ENCODE measurements at regions not wholly inside any gene's neighbourhood (a gene's known extent, or its start where the extent isn't known, plus 50 kb on each side); places are given as distances from the start of the nearest gene placed in this dataset.
"Not testable (repeated sequence)": the region's sequence is repeated elsewhere in the genome, so short reads cannot be mapped to it uniquely, and the experiment has no call there.

DNA sequence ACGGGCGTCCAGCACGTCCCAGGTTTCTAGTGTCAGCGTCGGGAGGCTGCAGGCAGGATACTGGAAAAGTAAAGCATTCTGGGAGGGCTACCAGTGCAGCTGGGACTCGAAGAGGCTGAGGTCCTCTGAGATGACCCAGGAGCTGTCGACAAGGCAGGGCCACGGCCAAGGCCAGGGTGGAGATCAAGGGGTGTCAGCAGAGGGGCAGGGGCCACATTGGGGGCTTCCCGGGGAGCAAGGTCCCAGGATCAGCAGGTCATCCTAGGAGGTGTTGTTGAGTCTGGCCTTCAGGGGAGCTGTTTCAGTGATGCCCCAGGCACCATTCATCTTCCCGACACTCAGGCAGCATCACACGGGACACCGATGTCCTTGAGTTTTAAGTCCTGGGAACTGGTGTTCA, 377.8 kb upstream of the SFSWAP start:
- Histone ChIP-seq H3K4me2 (ENCODE audit: low read length) (no peak overlapping the region), H3K23ac (ENCODE audit: low read length) (no peak overlapping the region), H3K18ac (ENCODE audit: low read length) (no peak overlapping the region), H2BK15ac (replicated peaks; ENCODE audit: low read depth) (no peak overlapping the region), H3K79me1 (ENCODE audit: low read length) (no peaks in the 10 kb centered on the region), H3K27me3 (ENCODE audit: insufficient read depth, low read length, poor library complexity) (no peaks in the 10 kb centered on the region), H3K56ac (ENCODE audit: low read length) (no peak overlapping the region), H3K4me3 (ENCODE audit: low read length) (no peak overlapping the region), H3K4me1 (ENCODE audit: control insufficient read depth, low read depth, low read length) (no peaks in the 10 kb centered on the region), H2BK5ac (ENCODE audit: low read length) (no peak overlapping the region), H4K8ac (ENCODE audit: low read depth, low read length) (no peak overlapping the region), H2AK5ac (ENCODE audit: low read length) (no peak overlapping the region), H4K5ac (ENCODE audit: low read length) (no peak overlapping the region), H3K27ac (ENCODE audit: low read depth, low read length) (no peak overlapping the region), H2BK120ac (ENCODE audit: low read depth, low read length) (no peak overlapping the region), H3K36me3 (ENCODE audit: control insufficient read depth, insufficient read depth, low read length) (no peaks in the 10 kb centered on the region), H3K4ac (ENCODE audit: low read depth, low read length) (no peak overlapping the region), H3K79me2 (ENCODE audit: control insufficient read depth, insufficient read depth, low read length) (no peaks in the 10 kb centered on the region), H3K9ac (ENCODE audit: low read length) (no peak overlapping the region)
- no CpG with 5 or more reads among the region's 12 CpGs for WGBS (ENCODE audit: extremely low coverage, insufficient coverage, low lambda C conversion rate)
- DNase-seq: no peak

GRCh38 chr12:131333621-131334440, 377.1 kb upstream of the SFSWAP start:
- Histone ChIP-seq H3K79me2 (ENCODE audit: control insufficient read depth, insufficient read depth, low read length) (no peaks in the 10 kb centered on the region), H4K8ac (ENCODE audit: low read depth, low read length) (no peak overlapping the region), H2AK5ac (ENCODE audit: low read length) (no peak overlapping the region), H3K9ac (ENCODE audit: low read length) (no peak overlapping the region), H3K36me3 (ENCODE audit: control insufficient read depth, insufficient read depth, low read length) (no peaks in the 10 kb centered on the region), H3K27ac (ENCODE audit: low read depth, low read length) (no peak overlapping the region), H3K56ac (ENCODE audit: low read length) (no peak overlapping the region), H3K4ac (ENCODE audit: low read depth, low read length) (no peak overlapping the region), H3K18ac (ENCODE audit: low read length) (no peak overlapping the region), H3K4me3 (ENCODE audit: low read length) (no peak overlapping the region), H2BK120ac (ENCODE audit: low read depth, low read length) (no peak overlapping the region), H3K4me2 (ENCODE audit: low read length) (no peak overlapping the region), H2BK5ac (ENCODE audit: low read length) (no peak overlapping the region), H3K4me1 (ENCODE audit: control insufficient read depth, low read depth, low read length) (no peaks in the 10 kb centered on the region), H3K79me1 (ENCODE audit: low read length) (no peaks in the 10 kb centered on the region), H4K5ac (ENCODE audit: low read length) (no peak overlapping the region), H3K23ac (ENCODE audit: low read length) (no peak overlapping the region), H2BK15ac (replicated peaks; ENCODE audit: low read depth) (no peak overlapping the region), H3K27me3 (ENCODE audit: insufficient read depth, low read length, poor library complexity) (no peaks in the 10 kb centered on the region)
- WGBS (ENCODE audit: extremely low coverage, insufficient coverage, low lambda C conversion rate): no CpG with 5 or more reads among the region's 15 CpGs
- DNase-seq: no peak

DNA sequence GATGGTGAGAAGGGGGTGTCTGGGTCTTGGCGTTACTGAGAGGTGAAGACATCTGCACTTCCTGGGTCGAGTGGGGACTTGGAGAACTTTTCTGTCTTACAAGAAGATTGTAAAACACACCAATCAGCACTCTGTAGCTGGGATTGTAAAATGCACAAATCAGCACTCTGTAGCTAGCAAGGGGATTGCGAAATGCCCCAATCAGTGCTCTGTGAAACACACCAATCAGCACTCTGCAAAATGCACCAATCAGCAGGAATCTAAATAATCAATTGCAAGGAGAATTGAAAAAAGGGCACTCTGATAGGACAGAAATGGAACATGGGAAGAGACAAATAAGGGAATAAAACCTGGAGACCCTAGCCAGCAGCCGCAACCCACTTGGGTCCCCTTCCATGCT, 376.1 kb upstream of the SFSWAP start:
- Histone ChIP-seq H3K4me3 (ENCODE audit: low read length) (no peak overlapping the region), H2BK120ac (ENCODE audit: low read depth, low read length) (no peak overlapping the region), H3K79me1 (ENCODE audit: low read length) (no peaks in the 10 kb centered on the region)

GRCh38 chr12:131335456-131335855, 375.4 kb upstream of the SFSWAP start:
- no peaks in the 10 kb centered on the region for H3K36me3 ChIP-seq (ENCODE audit: control insufficient read depth, insufficient read depth, low read length)

More for the DNA sequence above, 376.1 kb upstream of the SFSWAP start:
- Histone ChIP-seq H3K23ac (ENCODE audit: low read length) (no peak overlapping the region), H2AK5ac (ENCODE audit: low read length) (no peak overlapping the region), H4K8ac (ENCODE audit: low read depth, low read length) (no peak overlapping the region), H4K5ac (ENCODE audit: low read length) (no peak overlapping the region), H3K18ac (ENCODE audit: low read length) (no peak overlapping the region), H3K9ac (ENCODE audit: low read length) (no peak overlapping the region), H3K56ac (ENCODE audit: low read length) (no peak overlapping the region), H3K36me3 (ENCODE audit: control insufficient read depth, insufficient read depth, low read length) (no peaks in the 10 kb centered on the region), H3K4me1 (ENCODE audit: control insufficient read depth, low read depth, low read length) (no peaks in the 10 kb centered on the region), H3K27me3 (ENCODE audit: insufficient read depth, low read length, poor library complexity) (no peaks in the 10 kb centered on the region), H3K79me2 (ENCODE audit: control insufficient read depth, insufficient read depth, low read length) (no peaks in the 10 kb centered on the region), H3K4me2 (ENCODE audit: low read length) (no peak overlapping the region), H3K27ac (ENCODE audit: low read depth, low read length) (no peak overlapping the region), H3K4ac (ENCODE audit: low read depth, low read length) (no peak overlapping the region), H2BK5ac (ENCODE audit: low read length) (no peak overlapping the region), H2BK15ac (replicated peaks; ENCODE audit: low read depth) (no peak overlapping the region)
- DNase-seq: no peak
- no CpG with 5 or more reads among the region's 4 CpGs for WGBS (ENCODE audit: extremely low coverage, insufficient coverage, low lambda C conversion rate)

DNA sequence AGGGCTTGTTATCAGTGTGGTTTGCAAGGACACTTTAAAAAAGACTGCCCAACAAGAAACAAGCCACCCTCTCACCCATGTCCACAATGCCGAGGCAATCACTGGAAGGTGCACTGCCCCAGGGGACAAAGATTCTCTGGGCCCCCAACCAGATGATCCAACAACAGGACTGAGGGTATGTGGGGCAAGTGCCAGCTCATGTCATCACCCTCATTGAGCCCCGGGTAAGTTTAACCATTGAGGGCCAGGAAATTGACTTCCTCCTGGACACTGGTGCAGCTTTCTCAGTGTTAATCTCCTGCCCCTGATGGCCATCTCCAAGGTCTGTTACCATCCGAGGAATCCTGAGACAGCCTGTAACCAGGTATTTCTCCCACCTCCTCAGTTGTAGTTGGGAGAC, 373.0 kb upstream of the SFSWAP start:
- H2BK120ac ChIP-seq (ENCODE audit: low read depth, low read length); H4K8ac ChIP-seq (ENCODE audit: low read depth, low read length); H3K18ac ChIP-seq (ENCODE audit: low read length); H3K9ac ChIP-seq (ENCODE audit: low read length); H2BK15ac ChIP-seq (replicated peaks; ENCODE audit: low read depth); H3K79me1 ChIP-seq (ENCODE audit: low read length); H3K4me2 ChIP-seq (ENCODE audit: low read length); DNase-seq; H2BK5ac ChIP-seq (ENCODE audit: low read length); H3K79me2 ChIP-seq (ENCODE audit: control insufficient read depth, insufficient read depth, low read length); H3K27ac ChIP-seq (ENCODE audit: low read depth, low read length); H3K36me3 ChIP-seq (ENCODE audit: control insufficient read depth, insufficient read depth, low read length); H3K27me3 ChIP-seq (ENCODE audit: insufficient read depth, low read length, poor library complexity); H3K4me1 ChIP-seq (ENCODE audit: control insufficient read depth, low read depth, low read length); H2AK5ac ChIP-seq (ENCODE audit: low read length); H4K5ac ChIP-seq (ENCODE audit: low read length); H3K56ac ChIP-seq (ENCODE audit: low read length); H3K4me3 ChIP-seq (ENCODE audit: low read length); H3K23ac ChIP-seq (ENCODE audit: low read length); H3K4ac ChIP-seq (ENCODE audit: low read depth, low read length): not testable (repeated sequence)
- no CpG with 5 or more reads among the region's 3 CpGs for WGBS (ENCODE audit: extremely low coverage, insufficient coverage, low lambda C conversion rate)

More at GRCh38 chr12:131335456-131335855, 375.4 kb upstream of the SFSWAP start:
- Histone ChIP-seq H4K5ac (ENCODE audit: low read length) (no peak overlapping the region), H2BK5ac (ENCODE audit: low read length) (no peak overlapping the region), H3K4me3 (ENCODE audit: low read length) (no peak overlapping the region), H3K4ac (ENCODE audit: low read depth, low read length) (no peak overlapping the region), H3K23ac (ENCODE audit: low read length) (no peak overlapping the region), H4K8ac (ENCODE audit: low read depth, low read length) (no peak overlapping the region), H3K27ac (ENCODE audit: low read depth, low read length) (no peak overlapping the region), H2BK15ac (replicated peaks; ENCODE audit: low read depth) (no peak overlapping the region), H3K9ac (ENCODE audit: low read length) (no peak overlapping the region), H2BK120ac (ENCODE audit: low read depth, low read length) (no peak overlapping the region), H3K18ac (ENCODE audit: low read length) (no peak overlapping the region), H3K56ac (ENCODE audit: low read length) (no peak overlapping the region), H3K4me2 (ENCODE audit: low read length) (no peak overlapping the region), H3K4me1 (ENCODE audit: control insufficient read depth, low read depth, low read length) (no peaks in the 10 kb centered on the region), H3K27me3 (ENCODE audit: insufficient read depth, low read length, poor library complexity) (no peaks in the 10 kb centered on the region), H3K79me2 (ENCODE audit: control insufficient read depth, insufficient read depth, low read length) (no peaks in the 10 kb centered on the region), H2AK5ac (ENCODE audit: low read length) (no peak overlapping the region), H3K79me1 (ENCODE audit: low read length) (no peaks in the 10 kb centered on the region)
- WGBS (ENCODE audit: extremely low coverage, insufficient coverage, low lambda C conversion rate): no CpG with 5 or more reads among the region's 4 CpGs
- no peak for DNase-seq

Measured in mesendoderm (in vitro differentiated cells).